ENCODE measurements at regions not wholly inside any gene's neighbourhood (a gene's known extent, or its start where the extent isn't known, plus 50 kb on each side); places are given as distances from the start of the nearest gene placed in this dataset.
"Not testable (repeated sequence)": the region's sequence is repeated elsewhere in the genome, so short reads cannot be mapped to it uniquely, and the experiment has no call there.

GRCh38 chr7:76774279-76774678 lies 147.2 kb upstream of the POMZP3 start:
- not testable (repeated sequence) for DNase-seq (ENCODE audit: insufficient read length, low spot score); FAIRE-seq
- peak; percentile 4 for TF ChIP-seq CTCF (IDR thresholded peaks at IDR 0.05; ENCODE audit: insufficient read depth, missing control alignments)

GRCh38 chr7:76771980-76772379 lies 144.9 kb upstream of the POMZP3 start:
- FAIRE-seq; DNase-seq (ENCODE audit: insufficient read length, low spot score): not testable (repeated sequence)

- not testable (repeated sequence) for FAIRE-seq; DNase-seq (ENCODE audit: insufficient read length, low spot score)
These were observed 136.9 kb upstream of the POMZP3 start for GRCh38 chr7:76763977-76764376.

GRCh38 chr7:76760546-76761220 lies 133.6 kb upstream of the POMZP3 start:
- not testable (repeated sequence) for DNase-seq (ENCODE audit: insufficient read length, low spot score); FAIRE-seq

GRCh38 chr7:76739538-76739937 lies 112.5 kb upstream of the POMZP3 start:
- FAIRE-seq; DNase-seq (ENCODE audit: insufficient read length, low spot score): not testable (repeated sequence)

GRCh38 chr7:76736724-76737123 lies 109.6 kb upstream of the POMZP3 start:
- not testable (repeated sequence) for DNase-seq (ENCODE audit: insufficient read length, low spot score); FAIRE-seq

GRCh38 chr7:76736091-76736490 lies 109.0 kb upstream of the POMZP3 start:
- FAIRE-seq; DNase-seq (ENCODE audit: insufficient read length, low spot score): not testable (repeated sequence)

- FAIRE-seq: peak; percentile 79
- DNase-seq (ENCODE audit: insufficient read length, low spot score): not testable (repeated sequence)
These were observed 108.6 kb upstream of the POMZP3 start for GRCh38 chr7:76735668-76736067.

- FAIRE-seq: not testable (repeated sequence)
These were observed 101.5 kb upstream of the POMZP3 start for GRCh38 chr7:76728571-76728974.

GRCh38 chr7:76723928-76724327 lies 96.8 kb upstream of the POMZP3 start:
- not testable (repeated sequence) for DNase-seq (ENCODE audit: insufficient read length, low spot score)
- peak; percentile 6 for FAIRE-seq

More at GRCh38 chr7:76728571-76728974, 101.5 kb upstream of the POMZP3 start:
- DNase-seq (ENCODE audit: insufficient read length, low spot score): not testable (repeated sequence)

GRCh38 chr7:76716551-76716950 lies 89.5 kb upstream of the POMZP3 start:
- not testable (repeated sequence) for FAIRE-seq; DNase-seq (ENCODE audit: insufficient read length, low spot score)

- not testable (repeated sequence) for FAIRE-seq; DNase-seq (ENCODE audit: insufficient read length, low spot score)
These were observed 85.8 kb upstream of the POMZP3 start for GRCh38 chr7:76712926-76713325.

- FAIRE-seq; DNase-seq (ENCODE audit: insufficient read length, low spot score): not testable (repeated sequence)
These were observed 84.6 kb upstream of the POMZP3 start for GRCh38 chr7:76711648-76712047.

GRCh38 chr7:76709703-76710102 lies 82.6 kb upstream of the POMZP3 start:
- DNase-seq (ENCODE audit: insufficient read length, low spot score); FAIRE-seq: not testable (repeated sequence)

- FAIRE-seq: not testable (repeated sequence)
These were observed 81.4 kb upstream of the POMZP3 start for GRCh38 chr7:76708446-76708845.

GRCh38 chr7:76703815-76704214 lies 76.7 kb upstream of the POMZP3 start:
- not testable (repeated sequence) for DNase-seq (ENCODE audit: insufficient read length, low spot score)

More at GRCh38 chr7:76708446-76708845, 81.4 kb upstream of the POMZP3 start:
- DNase-seq (ENCODE audit: insufficient read length, low spot score): not testable (repeated sequence)

GRCh38 chr7:76686277-76686676 lies 59.2 kb upstream of the POMZP3 start:
- not testable (repeated sequence) for FAIRE-seq; DNase-seq (ENCODE audit: insufficient read length, low spot score)

More at GRCh38 chr7:76703815-76704214, 76.7 kb upstream of the POMZP3 start:
- not testable (repeated sequence) for FAIRE-seq

GRCh38 chr7:76684737-76685136 lies 57.7 kb upstream of the POMZP3 start:
- DNase-seq (ENCODE audit: insufficient read length, low spot score); FAIRE-seq: not testable (repeated sequence)

GRCh38 chr7:76683631-76684030 lies 56.6 kb upstream of the POMZP3 start:
- peak; percentile 76 for FAIRE-seq
- not testable (repeated sequence) for DNase-seq (ENCODE audit: insufficient read length, low spot score)

GRCh38 chr7:76681810-76682209 lies 54.7 kb upstream of the POMZP3 start:
- not testable (repeated sequence) for DNase-seq (ENCODE audit: insufficient read length, low spot score)

More at GRCh38 chr7:76681810-76682209, 54.7 kb upstream of the POMZP3 start:
- peak; percentile 91 for FAIRE-seq
